ENCODE measurements at regions not wholly inside any gene's neighbourhood (a gene's known extent, or its start where the extent isn't known, plus 50 kb on each side); places are given as distances from the start of the nearest gene placed in this dataset.

DNA sequence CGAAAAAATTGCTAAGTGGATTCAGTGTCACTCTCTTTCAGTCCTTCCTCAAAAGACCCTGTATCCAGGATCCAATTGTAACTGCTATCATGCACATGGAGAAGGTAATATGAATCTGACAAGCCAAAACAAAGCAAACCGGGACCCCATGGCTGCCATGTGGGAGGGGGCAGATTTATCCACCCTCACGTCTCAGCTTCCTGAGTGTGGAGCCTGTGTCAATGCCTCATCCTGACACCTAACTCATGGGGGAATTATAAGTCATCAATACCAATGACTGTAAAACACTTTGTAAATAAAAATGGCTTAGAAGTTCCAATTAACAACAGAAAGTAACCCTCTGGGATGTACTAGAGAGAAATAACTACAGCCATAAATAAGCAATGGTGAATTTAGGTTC is 174.1 kb upstream of the MCHR2 start:
- Histone ChIP-seq H3K4me1 (no peaks in the 10 kb centered on the region), H3K27ac (no peak overlapping the region), H3K36me3 (no peaks in the 10 kb centered on the region), H3K4me3 (no peak overlapping the region), H3K9me3 (no peaks in the 10 kb centered on the region), H3K27me3 (ENCODE audit: low read depth) (no peaks in the 10 kb centered on the region)
- intact Hi-C loops (cut with DNase I): no loop called here
- no peak for ATAC-seq
- no peak for DNase-seq
- TF ChIP-seq, protein P1, sequence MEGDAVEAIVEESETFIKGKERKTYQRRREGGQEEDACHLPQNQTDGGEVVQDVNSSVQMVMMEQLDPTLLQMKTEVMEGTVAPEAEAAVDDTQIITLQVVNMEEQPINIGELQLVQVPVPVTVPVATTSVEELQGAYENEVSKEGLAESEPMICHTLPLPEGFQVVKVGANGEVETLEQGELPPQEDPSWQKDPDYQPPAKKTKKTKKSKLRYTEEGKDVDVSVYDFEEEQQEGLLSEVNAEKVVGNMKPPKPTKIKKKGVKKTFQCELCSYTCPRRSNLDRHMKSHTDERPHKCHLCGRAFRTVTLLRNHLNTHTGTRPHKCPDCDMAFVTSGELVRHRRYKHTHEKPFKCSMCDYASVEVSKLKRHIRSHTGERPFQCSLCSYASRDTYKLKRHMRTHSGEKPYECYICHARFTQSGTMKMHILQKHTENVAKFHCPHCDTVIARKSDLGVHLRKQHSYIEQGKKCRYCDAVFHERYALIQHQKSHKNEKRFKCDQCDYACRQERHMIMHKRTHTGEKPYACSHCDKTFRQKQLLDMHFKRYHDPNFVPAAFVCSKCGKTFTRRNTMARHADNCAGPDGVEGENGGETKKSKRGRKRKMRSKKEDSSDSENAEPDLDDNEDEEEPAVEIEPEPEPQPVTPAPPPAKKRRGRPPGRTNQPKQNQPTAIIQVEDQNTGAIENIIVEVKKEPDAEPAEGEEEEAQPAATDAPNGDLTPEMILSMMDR (IDR thresholded peaks at IDR 0.05): no peak

DNA sequence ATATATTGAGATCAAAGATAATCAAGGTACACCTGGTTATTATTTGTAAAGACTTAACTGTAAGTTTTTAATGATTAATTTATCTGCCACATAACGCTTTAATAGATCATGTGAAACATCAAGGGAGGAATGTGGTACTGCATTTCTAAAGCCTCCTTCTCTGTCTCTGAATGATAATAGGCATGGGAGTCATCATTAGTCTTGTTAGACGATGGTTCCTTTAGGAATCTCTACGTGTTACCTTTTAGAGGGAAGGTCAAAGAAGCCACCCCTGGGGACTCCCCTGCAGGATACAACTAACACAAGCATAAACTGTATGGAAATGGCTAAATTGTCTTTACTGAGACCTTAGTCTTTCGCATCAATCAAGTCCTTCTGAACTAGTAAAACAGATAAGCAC is 173.6 kb upstream of the MCHR2 start:
- Histone ChIP-seq H3K4me3 (no peak overlapping the region), H3K36me3 (no peaks in the 10 kb centered on the region), H3K27me3 (ENCODE audit: low read depth) (no peaks in the 10 kb centered on the region), H3K4me1 (no peaks in the 10 kb centered on the region), H3K27ac (no peak overlapping the region), H3K9me3 (no peaks in the 10 kb centered on the region)
- TF ChIP-seq, protein P1 (IDR thresholded peaks at IDR 0.05): no peak
- ATAC-seq (no peak), DNase-seq (no peak)
- intact Hi-C loops (cut with DNase I): no loop called here

DNA sequence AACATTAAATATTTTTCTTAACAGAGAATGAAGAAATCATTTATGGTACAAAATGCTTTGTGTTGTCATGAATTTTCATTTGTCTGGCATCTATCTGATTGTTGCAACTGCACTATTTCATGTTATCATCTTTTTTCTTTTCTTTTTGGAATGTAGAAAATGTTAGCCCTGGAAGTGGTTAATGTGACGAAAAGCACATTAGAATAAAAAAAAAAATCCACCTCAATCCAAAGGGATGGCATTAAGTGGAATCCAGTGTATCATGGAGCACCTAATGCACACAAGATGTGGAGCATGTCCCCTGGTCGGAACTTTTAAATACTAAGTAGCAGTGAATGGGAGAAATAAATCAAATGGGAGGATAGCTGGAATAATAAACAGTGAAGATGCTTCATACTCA is 172.9 kb upstream of the MCHR2 start:
- Histone ChIP-seq H3K9me3 (no peaks in the 10 kb centered on the region), H3K4me1 (no peaks in the 10 kb centered on the region), H3K27ac (no peak overlapping the region), H3K36me3 (no peaks in the 10 kb centered on the region), H3K27me3 (ENCODE audit: low read depth) (no peaks in the 10 kb centered on the region), H3K4me3 (no peak overlapping the region)
- TF ChIP-seq, protein P1 (IDR thresholded peaks at IDR 0.05): no peak
- ATAC-seq (no peak), DNase-seq (no peak)
- intact Hi-C loops (cut with DNase I): no loop called here

DNA sequence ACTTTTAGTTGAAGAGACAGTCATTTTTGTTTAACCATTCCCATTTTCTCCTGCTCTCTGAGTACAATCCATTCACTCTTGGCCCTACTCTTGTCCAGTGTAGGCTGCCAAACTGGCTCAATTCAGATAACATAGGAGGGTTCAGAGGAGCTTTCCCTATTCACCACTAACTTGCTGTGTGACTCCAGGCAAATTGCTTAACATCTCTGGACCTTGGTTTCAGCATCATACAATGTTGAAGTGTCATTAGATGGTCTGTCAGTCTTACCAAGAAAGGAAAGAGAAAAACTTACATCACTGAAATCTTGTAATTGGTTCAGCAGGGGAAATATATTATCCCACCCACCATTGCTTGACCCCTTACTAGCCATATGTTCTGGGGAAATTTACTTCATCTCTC is 171.4 kb upstream of the MCHR2 start:
- Histone ChIP-seq H3K36me3 (no peaks in the 10 kb centered on the region), H3K27me3 (ENCODE audit: low read depth) (no peaks in the 10 kb centered on the region), H3K4me3 (no peak overlapping the region), H3K9me3 (no peaks in the 10 kb centered on the region), H3K4me1 (no peaks in the 10 kb centered on the region), H3K27ac (no peak overlapping the region)
- intact Hi-C loops (cut with DNase I): no loop called here
- ATAC-seq (no peak), DNase-seq (no peak)
- TF ChIP-seq, protein P1 (IDR thresholded peaks at IDR 0.05): no peak

DNA sequence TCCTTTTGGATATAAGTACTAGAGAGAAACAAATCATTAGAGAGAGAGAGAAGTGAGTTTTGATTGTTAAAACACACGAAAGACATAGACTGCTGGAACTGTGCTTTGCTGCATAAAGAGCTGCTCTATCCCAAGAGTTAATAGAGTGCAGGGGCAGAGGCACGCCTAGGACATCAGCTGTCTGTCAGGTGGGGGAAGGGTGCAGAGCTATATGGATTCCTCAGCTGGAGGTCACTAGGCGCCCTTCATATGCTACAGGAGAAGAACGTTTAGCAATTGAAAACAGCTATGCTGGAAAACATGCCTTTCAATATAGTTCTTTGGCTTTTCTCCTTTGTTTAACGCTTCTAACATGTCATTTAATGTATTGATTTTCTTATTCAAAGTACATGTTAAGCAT is 169.0 kb upstream of the MCHR2 start:
- ATAC-seq: no peak
- Histone ChIP-seq H3K4me1 (no peaks in the 10 kb centered on the region), H3K27ac (no peak overlapping the region), H3K9me3 (no peaks in the 10 kb centered on the region), H3K4me3 (no peak overlapping the region), H3K27me3 (ENCODE audit: low read depth) (no peaks in the 10 kb centered on the region), H3K36me3 (no peaks in the 10 kb centered on the region)
- DNase-seq: no peak
- TF ChIP-seq, protein P1 (IDR thresholded peaks at IDR 0.05): no peak
- intact Hi-C loops (cut with DNase I): no loop called here

DNA sequence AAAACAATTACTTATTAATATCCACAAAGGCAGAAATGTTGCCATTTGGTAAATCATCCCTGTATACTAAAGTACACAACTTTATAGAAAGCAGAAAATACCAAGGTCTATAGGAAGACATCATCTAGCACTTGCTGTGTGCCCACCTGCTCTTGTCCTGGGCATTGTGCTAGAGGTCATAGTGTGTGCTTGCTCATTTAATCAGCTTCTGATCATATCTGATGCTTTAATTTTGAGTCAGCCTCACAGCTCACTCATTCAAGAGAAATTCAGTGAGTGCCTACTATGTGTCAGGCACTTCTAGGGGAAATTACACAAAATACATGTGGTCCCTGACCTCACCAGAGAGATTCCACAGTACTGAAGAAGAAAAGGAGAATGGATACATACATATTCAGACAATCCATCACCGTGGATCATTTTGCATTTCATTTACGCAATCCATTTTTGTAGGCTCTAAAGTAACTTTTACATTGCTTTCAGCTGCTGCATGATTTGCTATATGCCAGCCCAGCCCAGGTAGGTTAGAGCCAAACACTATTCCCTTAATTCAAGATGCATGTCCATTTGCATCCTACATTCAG is 167.9 kb upstream of the MCHR2 start:
- H3K27ac ChIP-seq: no peak overlapping the region
- DNase-seq: no peak
- H3K27me3 ChIP-seq (ENCODE audit: low read depth): no peaks in the 10 kb centered on the region
- TF ChIP-seq, protein P1 (IDR thresholded peaks at IDR 0.05): no peak
- no peak for ATAC-seq
- H3K9me3 ChIP-seq: no peaks in the 10 kb centered on the region
- H3K4me1 ChIP-seq: no peaks in the 10 kb centered on the region
- no peak overlapping the region for H3K4me3 ChIP-seq
- H3K36me3 ChIP-seq: no peaks in the 10 kb centered on the region
- intact Hi-C loops (cut with DNase I): no loop called here
